Mesendoderm (in vitro differentiated cells): ENCODE measurements at regions not wholly inside any gene's neighbourhood (a gene's known extent, or its start where the extent isn't known, plus 50 kb on each side); places are given as distances from the start of the nearest gene placed in this dataset.

Source experiments
- DNase-seq: peaks from one replicate; pipeline ENCODE4 v3.0.0; 2013
- H2AK5ac ChIP-seq: 2 replicates; pipeline ENCODE4 v1.6.1; 2013; ENCODE audit warnings: low read length, inconsistent platforms
- H2BK120ac ChIP-seq: 2 replicates; pipeline ENCODE4 v1.6.1; 2013; ENCODE audit warnings: low read depth, mild to moderate bottlenecking, low read length, moderate library complexity, mixed read lengths
- H2BK15ac ChIP-seq: replicated peaks from 2 replicates; pipeline ENCODE4 v1.6.1; 2013; ENCODE audit warnings: low read depth, mild to moderate bottlenecking, moderate library complexity
- H2BK5ac ChIP-seq: 2 replicates; pipeline ENCODE4 v1.6.1; 2013; ENCODE audit warnings: low read length, inconsistent platforms
- H3K18ac ChIP-seq: 2 replicates; pipeline ENCODE4 v1.6.1; 2013; ENCODE audit warnings: mild to moderate bottlenecking, low read length, mixed read lengths
- H3K23ac ChIP-seq: one replicate; pipeline ENCODE4 v1.6.1; 2013; ENCODE audit warnings: low read length
- H3K27ac ChIP-seq: 2 replicates; pipeline ENCODE4 v1.5.1; 2013; ENCODE audit warnings: low read depth, mild to moderate bottlenecking, inconsistent platforms, low read length, moderate library complexity
- H3K27me3 ChIP-seq: 2 replicates; pipeline ENCODE4 v1.6.1; 2013; ENCODE audit warnings: low read length, control low read depth, mild to moderate bottlenecking, inconsistent platforms; ENCODE audit not compliant: insufficient read depth, poor library complexity
- H3K36me3 ChIP-seq: 2 replicates; pipeline ENCODE4 v1.6.1; 2013; ENCODE audit warnings: low read length, inconsistent platforms; ENCODE audit not compliant: control insufficient read depth, insufficient read depth
- H3K4ac ChIP-seq: one replicate; pipeline ENCODE4 v1.6.1; 2013; ENCODE audit warnings: low read depth, mild to moderate bottlenecking, low read length, moderate library complexity
- H3K4me1 ChIP-seq: 2 replicates; pipeline ENCODE4 v1.6.1; 2013; ENCODE audit warnings: low read depth, low read length, inconsistent platforms; ENCODE audit not compliant: control insufficient read depth
- H3K4me2 ChIP-seq: 2 replicates; pipeline ENCODE4 v1.6.1; 2013; ENCODE audit warnings: low read length
- H3K4me3 ChIP-seq: 2 replicates; pipeline ENCODE4 v1.5.1; 2013; ENCODE audit warnings: mild to moderate bottlenecking, low read length
- H3K56ac ChIP-seq: one replicate; pipeline ENCODE4 v1.6.1; 2013; ENCODE audit warnings: low read length
- H3K79me1 ChIP-seq: 2 replicates; pipeline ENCODE4 v1.6.1; 2013; ENCODE audit warnings: low read length, inconsistent platforms
- H3K79me2 ChIP-seq: 2 replicates; pipeline ENCODE4 v1.6.1; 2013; ENCODE audit warnings: mild to moderate bottlenecking, low read length; ENCODE audit not compliant: control insufficient read depth, insufficient read depth
- H3K9ac ChIP-seq: 2 replicates; pipeline ENCODE4 v1.6.1; 2013; ENCODE audit warnings: low read length, inconsistent platforms
- H4K5ac ChIP-seq: one replicate; pipeline ENCODE4 v1.6.1; 2013; ENCODE audit warnings: low read length
- H4K8ac ChIP-seq: one replicate; pipeline ENCODE4 v1.6.1; 2013; ENCODE audit warnings: low read depth, mild to moderate bottlenecking, control low read depth, low read length, moderate library complexity
- WGBS: extraction: QIAGEN DNeasy Blood & Tissue Kit; methylation state at CpG from one replicate; pipeline ENCODE4 v1.1.7; 2013; ENCODE audit warnings: low lambda C conversion rate, missing lambda C conversion rate; ENCODE audit not compliant: insufficient coverage; ENCODE audit errors: extremely low coverage; 5-methylcytosine and 5-hydroxymethylcytosine counted together

DNA sequence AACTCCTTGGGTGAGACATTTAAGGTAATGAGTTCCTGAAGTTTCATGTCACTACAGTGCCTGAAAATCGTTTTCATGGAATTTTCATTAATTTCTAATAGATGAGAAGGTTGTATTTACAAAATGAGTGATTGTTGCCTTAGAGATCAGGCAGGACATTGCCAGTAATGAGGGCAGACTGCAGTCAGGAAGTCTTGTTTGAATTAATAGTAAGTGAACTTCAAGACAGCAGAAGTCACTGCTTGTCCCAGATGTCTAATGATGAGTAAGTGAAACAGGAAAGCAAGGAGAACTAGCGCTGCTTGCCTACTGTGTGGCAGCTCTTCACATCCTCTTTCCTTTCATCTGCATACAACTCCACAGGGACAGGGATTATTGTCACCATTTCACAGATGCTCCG, 237.4 kb downstream of the BAMBI start:
- H3K23ac ChIP-seq: no peak overlapping the region
- H3K18ac ChIP-seq: no peak overlapping the region
- H2AK5ac ChIP-seq: no peak overlapping the region
- no CpG with 5 or more reads among the region's 3 CpGs for WGBS
- H3K9ac ChIP-seq: no peak overlapping the region
- no peak overlapping the region for H2BK15ac ChIP-seq
- H3K79me2 ChIP-seq: no peaks in the 10 kb centered on the region
- no peaks in the 10 kb centered on the region for H3K4me1 ChIP-seq
- no peak overlapping the region for H3K4me3 ChIP-seq
- no peak for DNase-seq
- no peak overlapping the region for H4K8ac ChIP-seq
- no peak overlapping the region for H2BK120ac ChIP-seq
- H3K27ac ChIP-seq: no peak overlapping the region
- no peak overlapping the region for H3K56ac ChIP-seq
- H3K79me1 ChIP-seq: no peaks in the 10 kb centered on the region
- H3K4ac ChIP-seq: no peak overlapping the region
- no peaks in the 10 kb centered on the region for H3K27me3 ChIP-seq
- no peak overlapping the region for H2BK5ac ChIP-seq
- no peak overlapping the region for H3K4me2 ChIP-seq
- no peak overlapping the region for H4K5ac ChIP-seq
- H3K36me3 ChIP-seq: no peaks in the 10 kb centered on the region

- Histone ChIP-seq H3K4me2 (no peak overlapping the region), H3K9ac (no peak overlapping the region), H3K27me3 (no peaks in the 10 kb centered on the region), H4K5ac (no peak overlapping the region), H3K27ac (no peak overlapping the region), H3K23ac (no peak overlapping the region), H4K8ac (no peak overlapping the region), H2AK5ac (no peak overlapping the region), H3K79me2 (no peaks in the 10 kb centered on the region), H2BK15ac (no peak overlapping the region), H3K18ac (no peak overlapping the region), H3K4me1 (no peaks in the 10 kb centered on the region), H3K56ac (no peak overlapping the region), H2BK5ac (no peak overlapping the region), H3K36me3 (no peaks in the 10 kb centered on the region), H3K4ac (no peak overlapping the region), H3K4me3 (no peak overlapping the region), H2BK120ac (no peak overlapping the region), H3K79me1 (no peaks in the 10 kb centered on the region)
- WGBS: no CpG with 5 or more reads among the region's 9 CpGs
- no peak for DNase-seq
These were observed 238.8 kb downstream of the BAMBI start for GRCh38 chr10:28915989-28916588.

- no peak overlapping the region for H3K4me3 ChIP-seq
- WGBS: no CpG with 5 or more reads among the region's 3 CpGs
These were observed 242.8 kb downstream of the BAMBI start for GRCh38 chr10:28920091-28920490.

DNA sequence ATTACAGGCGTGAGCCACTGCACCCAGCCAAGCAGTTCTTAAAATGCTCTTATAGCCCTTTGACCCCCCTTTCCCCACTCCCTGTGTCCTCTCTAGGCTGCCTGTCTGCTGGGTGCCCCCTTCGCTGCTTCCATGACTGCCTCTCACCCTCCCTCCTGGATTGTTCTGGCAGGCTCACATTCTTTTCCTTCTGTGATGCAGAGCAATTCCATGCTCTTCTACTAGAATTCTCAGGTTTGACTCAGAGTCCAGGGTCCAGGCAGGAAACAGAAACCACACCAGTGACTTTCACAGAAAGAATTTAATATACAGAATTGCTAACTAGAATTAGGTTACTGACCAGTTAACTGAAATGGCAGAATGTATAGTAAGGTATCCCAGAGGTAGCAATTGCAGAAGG, 244.8 kb downstream of the BAMBI start:
- peak; percentile 24 for DNase-seq
- H3K18ac ChIP-seq: no peak overlapping the region
- H3K36me3 ChIP-seq: no peaks in the 10 kb centered on the region
- no peak overlapping the region for H3K23ac ChIP-seq
- no peak overlapping the region for H3K9ac ChIP-seq
- no peak overlapping the region for H2BK120ac ChIP-seq
- no peak overlapping the region for H3K4me3 ChIP-seq
- no peak overlapping the region for H3K56ac ChIP-seq
- no peak overlapping the region for H2BK5ac ChIP-seq
- H2BK15ac ChIP-seq: no peak overlapping the region
- H3K4ac ChIP-seq: no peak overlapping the region
- no peaks in the 10 kb centered on the region for H3K79me2 ChIP-seq
- H3K27ac ChIP-seq: no peak overlapping the region
- H3K4me1 ChIP-seq: no peaks in the 10 kb centered on the region
- H2AK5ac ChIP-seq: no peak overlapping the region
- H4K5ac ChIP-seq: no peak overlapping the region
- WGBS: no CpG with 5 or more reads among the region's 2 CpGs
- no peaks in the 10 kb centered on the region for H3K27me3 ChIP-seq
- H3K79me1 ChIP-seq: no peaks in the 10 kb centered on the region
- no peak overlapping the region for H3K4me2 ChIP-seq
- no peak overlapping the region for H4K8ac ChIP-seq

More at GRCh38 chr10:28920091-28920490, 242.8 kb downstream of the BAMBI start:
- Histone ChIP-seq H3K27ac (no peak overlapping the region), H3K4me1 (no peaks in the 10 kb centered on the region), H3K4me2 (no peak overlapping the region), H3K18ac (no peak overlapping the region), H3K79me1 (no peaks in the 10 kb centered on the region), H4K8ac (no peak overlapping the region), H3K27me3 (no peaks in the 10 kb centered on the region), H2BK15ac (no peak overlapping the region), H2AK5ac (no peak overlapping the region), H2BK120ac (no peak overlapping the region), H3K36me3 (no peaks in the 10 kb centered on the region), H3K4ac (no peak overlapping the region), H2BK5ac (no peak overlapping the region), H4K5ac (no peak overlapping the region), H3K9ac (no peak overlapping the region), H3K23ac (no peak overlapping the region), H3K56ac (no peak overlapping the region), H3K79me2 (no peaks in the 10 kb centered on the region)
- DNase-seq: no peak

- Histone ChIP-seq H3K27ac (no peak overlapping the region), H3K79me1 (no peaks in the 10 kb centered on the region), H2BK120ac (no peak overlapping the region), H3K56ac (no peak overlapping the region), H3K4ac (no peak overlapping the region), H4K5ac (no peak overlapping the region), H3K9ac (no peak overlapping the region), H3K79me2 (no peaks in the 10 kb centered on the region), H3K18ac (no peak overlapping the region), H3K4me3 (no peak overlapping the region), H2BK15ac (no peak overlapping the region), H3K4me1 (no peaks in the 10 kb centered on the region), H3K27me3 (no peaks in the 10 kb centered on the region), H3K4me2 (no peak overlapping the region), H2BK5ac (no peak overlapping the region), H3K36me3 (no peaks in the 10 kb centered on the region), H4K8ac (no peak overlapping the region), H2AK5ac (no peak overlapping the region), H3K23ac (no peak overlapping the region)
- no peak for DNase-seq
- WGBS: no CpG with 5 or more reads among the region's 2 CpGs
These were observed 245.5 kb downstream of the BAMBI start for GRCh38 chr10:28922861-28923260.

DNA sequence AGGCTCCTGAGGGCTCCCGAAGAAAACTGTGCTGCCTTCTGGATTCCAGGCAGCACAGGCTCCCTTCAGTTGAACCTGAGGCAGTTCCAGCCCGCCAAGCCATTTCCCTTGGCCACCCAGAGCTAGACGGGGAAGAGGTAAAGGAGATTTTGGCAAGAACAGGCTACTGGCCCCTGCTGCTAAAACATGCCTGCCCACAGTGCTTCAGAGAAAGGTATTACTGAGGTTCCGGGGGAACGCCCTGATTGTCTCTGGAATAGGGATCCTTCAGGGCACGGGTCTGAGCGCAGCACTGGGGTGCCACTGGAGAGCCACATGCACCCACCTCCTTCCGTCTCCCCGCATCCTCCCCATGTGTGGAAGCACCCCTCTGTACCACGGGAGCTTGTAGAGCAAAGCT, 247.4 kb downstream of the BAMBI start:
- no peaks in the 10 kb centered on the region for H3K79me1 ChIP-seq
- no peak overlapping the region for H2BK120ac ChIP-seq
- H3K56ac ChIP-seq: no peak overlapping the region
- no peak overlapping the region for H3K27ac ChIP-seq
- no peak for DNase-seq
- no peaks in the 10 kb centered on the region for H3K79me2 ChIP-seq
- H4K8ac ChIP-seq: no peak overlapping the region
- H2BK15ac ChIP-seq: no peak overlapping the region
- H3K23ac ChIP-seq: no peak overlapping the region
- no peaks in the 10 kb centered on the region for H3K27me3 ChIP-seq
- H3K36me3 ChIP-seq: no peaks in the 10 kb centered on the region
- H2BK5ac ChIP-seq: no peak overlapping the region
- H3K18ac ChIP-seq: no peak overlapping the region
- no peak overlapping the region for H3K4me2 ChIP-seq
- no peak overlapping the region for H4K5ac ChIP-seq
- H3K4me1 ChIP-seq: no peaks in the 10 kb centered on the region
- no peak overlapping the region for H2AK5ac ChIP-seq
- H3K4me3 ChIP-seq: no peak overlapping the region
- no peak overlapping the region for H3K4ac ChIP-seq
- no CpG with 5 or more reads among the region's 10 CpGs for WGBS
- no peak overlapping the region for H3K9ac ChIP-seq
